Body of pancreas (tissue), 4 donors: ENCODE measurements at regions not wholly inside any gene's neighbourhood (a gene's known extent, or its start where the extent isn't known, plus 50 kb on each side); places are given as distances from the start of the nearest gene placed in this dataset. TPM values are rescaled to one million over a fixed set of nuclear protein-coding genes. Genes with fewer than 3 reads are reported as not detected.

ENCODE experiments used
- ATAC-seq: fragments of 150-250 bp; one replicate; pipeline ENCODE4 v1.9.1; 2016
- DNase-seq, 4 donors: peaks; one replicate each; pipeline ENCODE4 v3.0.0-alpha.2; 2019
- H3K27ac ChIP-seq, 4 donors: fragments of 200-600 bp; sonication (generic); 1 replicate in 3 of 4; 2 replicates in 1 of 4; pipeline versions ENCODE4 v1.5.1 to v1.6.1; 2016 to 2019; ENCODE audit warnings: mild to moderate bottlenecking in 1 of 4, mixed read lengths in 1 of 4, moderate library complexity in 1 of 4
- H3K27me3 ChIP-seq, 2 donors: fragments of 200-600 bp; sonication (generic); one replicate each; pipeline ENCODE4 v1.6.0; 2016; ENCODE audit warnings: mild to moderate bottlenecking in 1 of 2
- H3K36me3 ChIP-seq, 2 donors: fragments of 200-600 bp; sonication (generic); replicated peaks in 1 of 2; 2 replicates each; pipeline ENCODE4 v1.5.1; 2016; ENCODE audit warnings: low read depth in 2 of 2; ENCODE audit not compliant: insufficient read depth in 1 of 2
- H3K4me1 ChIP-seq: fragments of 200-600 bp; sonication (generic); one replicate; pipeline ENCODE4 v1.6.0; 2016
- H3K4me3 ChIP-seq, 2 donors: fragments of 200-600 bp; sonication (generic); 1 replicate in 1 of 2; 2 replicates in 1 of 2; pipeline ENCODE4 v1.5.1; 2016 to 2019
- H3K9me3 ChIP-seq, 3 donors: fragments of 200-600 bp; sonication (generic); 1 replicate in 2 of 3; 2 replicates in 1 of 3; pipeline ENCODE4 v1.5.1; 2016
- POLR2A ChIP-seq, 3 donors: fragments of 450-650 bp; IDR thresholded peaks; one replicate each; pipeline ENCODE4 v1.6.1; 2016; ENCODE audit warnings: antibody characterized with exemption in 3 of 3, mild to moderate bottlenecking in 2 of 3
- WGBS, 2 donors: methylation state at CpG; one replicate each; pipeline ENCODE4 v1.1.5; 2017; 5-methylcytosine and 5-hydroxymethylcytosine counted together
- intact Hi-C: fragments of 100-400 bp; cut with DNase I; formaldehyde crosslinking; loops from one replicate; pipeline ENCODE4 v1.15.1; 2023
- small RNA-seq: library from RNA; depleted of rRNA; stranded (forward); fragments of <200 nt; gene quantifications from one replicate; pipeline ENCODE3, GENCODE V24; 2016
- TF ChIP-seq, protein P1 (sequence below), 7 experiments: fragments of 450-650 bp in 4 of 7; fragments of 200-600 bp in 3 of 7; sonication (generic) in 3 of 7; IDR thresholded peaks; one replicate each; pipeline ENCODE4 v1.5.1; 2016 to 2019; ENCODE audit warnings: antibody characterized with exemption in 7 of 7

DNA sequence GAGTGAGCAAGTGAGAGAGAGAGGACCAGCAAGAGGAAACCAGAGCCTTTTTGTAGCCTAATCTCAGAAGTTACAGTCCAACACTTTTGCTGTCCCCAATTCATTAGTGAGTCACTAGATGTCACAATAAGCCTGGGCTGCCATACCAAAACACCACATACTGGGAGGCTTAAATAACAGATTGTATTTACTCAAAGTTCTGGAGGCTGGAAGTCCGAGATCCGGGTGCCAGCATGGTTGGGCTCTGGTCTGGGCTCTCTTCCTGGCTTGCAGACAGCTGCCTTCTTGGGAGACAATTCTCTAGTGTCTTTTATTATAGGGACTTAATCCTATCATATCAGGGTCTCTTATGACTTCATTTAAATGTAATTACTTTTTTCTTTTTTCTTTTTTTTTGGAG is 50.7 kb upstream of the FERMT1 start:
- Histone ChIP-seq H3K4me3 (no peak overlapping the region), H3K9me3 (no peaks in the 10 kb centered on the region), H3K27me3 (no peaks in the 10 kb centered on the region), H3K27ac (no peak overlapping the region), H3K36me3 (no peaks in the 10 kb centered on the region), H3K4me1 (no peaks in the 10 kb centered on the region)
- WGBS, 2 donors: 40 to 63% methylated on average over 2 of the region's 2 CpGs
- no peak for DNase-seq
- intact Hi-C loops: no loop called here
- TF ChIP-seq, protein P1, sequence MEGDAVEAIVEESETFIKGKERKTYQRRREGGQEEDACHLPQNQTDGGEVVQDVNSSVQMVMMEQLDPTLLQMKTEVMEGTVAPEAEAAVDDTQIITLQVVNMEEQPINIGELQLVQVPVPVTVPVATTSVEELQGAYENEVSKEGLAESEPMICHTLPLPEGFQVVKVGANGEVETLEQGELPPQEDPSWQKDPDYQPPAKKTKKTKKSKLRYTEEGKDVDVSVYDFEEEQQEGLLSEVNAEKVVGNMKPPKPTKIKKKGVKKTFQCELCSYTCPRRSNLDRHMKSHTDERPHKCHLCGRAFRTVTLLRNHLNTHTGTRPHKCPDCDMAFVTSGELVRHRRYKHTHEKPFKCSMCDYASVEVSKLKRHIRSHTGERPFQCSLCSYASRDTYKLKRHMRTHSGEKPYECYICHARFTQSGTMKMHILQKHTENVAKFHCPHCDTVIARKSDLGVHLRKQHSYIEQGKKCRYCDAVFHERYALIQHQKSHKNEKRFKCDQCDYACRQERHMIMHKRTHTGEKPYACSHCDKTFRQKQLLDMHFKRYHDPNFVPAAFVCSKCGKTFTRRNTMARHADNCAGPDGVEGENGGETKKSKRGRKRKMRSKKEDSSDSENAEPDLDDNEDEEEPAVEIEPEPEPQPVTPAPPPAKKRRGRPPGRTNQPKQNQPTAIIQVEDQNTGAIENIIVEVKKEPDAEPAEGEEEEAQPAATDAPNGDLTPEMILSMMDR (IDR thresholded peaks at IDR 0.05): no peak
- TF ChIP-seq POLR2A (IDR thresholded peaks at IDR 0.05): no peak
- no peak for ATAC-seq

Small RNA genes in the stretch of these regions (small RNA-seq; reads per million reads assigned to genes)
- gene AL109618.2: not detected
